Osteoblast (primary cell): ENCODE measurements at regions not wholly inside any gene's neighbourhood (a gene's known extent, or its start where the extent isn't known, plus 50 kb on each side); places are given as distances from the start of the nearest gene placed in this dataset. TPM values are rescaled to one million over a fixed set of nuclear protein-coding genes. Genes with fewer than 3 reads are reported as not detected.

ENCODE experiments used
- DNase-seq: peaks from one replicate; pipeline ENCODE4 v3.0.0; 2011; ENCODE audit warnings: low spot score, mixed read lengths; ENCODE audit not compliant: insufficient read length; ENCODE audit errors: missing footprints
- H2AFZ ChIP-seq: 2 replicates; pipeline ENCODE4 v1.6.0; 2011; ENCODE audit warnings: mild to moderate bottlenecking, low read length
- H3K27ac ChIP-seq: 2 replicates; pipeline ENCODE4 v1.5.1; 2011; ENCODE audit warnings: mild to moderate bottlenecking, low read depth, low read length, moderate library complexity
- H3K27me3 ChIP-seq: 2 replicates; pipeline ENCODE4 v1.6.0; 2012; ENCODE audit warnings: mild to moderate bottlenecking, control low read depth, inconsistent platforms, low read length, moderate library complexity; ENCODE audit not compliant: insufficient read depth
- H3K36me3 ChIP-seq: 2 replicates; pipeline ENCODE4 v1.5.1; 2011; ENCODE audit warnings: mild to moderate bottlenecking, low read length, control low read depth, moderate library complexity; ENCODE audit not compliant: insufficient read depth
- H3K4me1 ChIP-seq: 2 replicates; pipeline ENCODE4 v1.5.1; 2011; ENCODE audit warnings: mild to moderate bottlenecking, low read length, control low read depth, moderate library complexity; ENCODE audit not compliant: insufficient read depth
- H3K4me2 ChIP-seq: 2 replicates; pipeline ENCODE4 v1.6.0; 2011; ENCODE audit warnings: mild to moderate bottlenecking, low read length; ENCODE audit not compliant: insufficient read depth
- H3K4me3 ChIP-seq: fragments of 200-600 bp; sonication (generic); 3 replicates; pipeline ENCODE4 v1.5.1; 2012; ENCODE audit warnings: mild to moderate bottlenecking, low read length, inconsistent platforms; ENCODE audit not compliant: insufficient read depth
- H3K79me2 ChIP-seq: 2 replicates; pipeline ENCODE4 v1.6.0; 2012; ENCODE audit warnings: mild to moderate bottlenecking, low read length, control low read depth, inconsistent platforms; ENCODE audit not compliant: insufficient read depth
- H3K9me3 ChIP-seq: 2 replicates; pipeline ENCODE4 v1.5.1; 2011; ENCODE audit warnings: low read depth, low read length, control low read depth
- H4K20me1 ChIP-seq: 2 replicates; pipeline ENCODE4 v1.6.0; 2012; ENCODE audit warnings: mild to moderate bottlenecking, low read length, control low read depth; ENCODE audit not compliant: insufficient read depth
- small RNA-seq: library from RNA; depleted of rRNA; stranded (forward); fragments of <200 nt; gene quantifications from one replicate; pipeline ENCODE3, GENCODE V24; 2012
- TF ChIP-seq, protein P1 (sequence below): IDR thresholded peaks from 2 replicates; pipeline ENCODE4 v1.5.1; 2011; ENCODE audit warnings: mild to moderate bottlenecking, low read depth, low read length, moderate library complexity; ENCODE audit errors: extremely low read depth

DNA sequence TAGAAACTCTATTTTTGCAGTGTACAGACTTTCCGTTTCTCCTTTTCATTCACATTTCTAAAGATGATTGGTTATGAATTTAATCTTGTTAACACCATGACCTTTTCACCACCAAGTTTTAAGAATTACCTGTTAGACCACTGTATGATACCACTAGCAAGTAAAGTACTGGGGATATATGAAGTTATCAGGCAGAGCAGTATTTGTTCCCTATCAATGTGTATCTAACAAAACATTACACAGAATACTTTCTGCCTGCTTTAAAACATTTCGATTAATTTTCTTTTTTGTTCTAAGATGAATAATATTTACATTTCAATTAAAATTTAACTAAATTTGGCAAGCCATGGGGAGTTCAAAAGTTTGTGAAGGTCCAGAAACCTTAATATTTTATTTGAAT, 49.9 kb upstream of the AHR start:
- Histone ChIP-seq H4K20me1 (no peaks in the 10 kb centered on the region), H3K27ac (no peak overlapping the region), H2AFZ (no peak overlapping the region), H3K4me2 (no peak overlapping the region), H3K36me3 (no peaks in the 10 kb centered on the region), H3K9me3 (no peaks in the 10 kb centered on the region), H3K79me2 (no peaks in the 10 kb centered on the region), H3K27me3 (no peaks in the 10 kb centered on the region), H3K4me3 (no peak overlapping the region), H3K4me1 (no peaks in the 10 kb centered on the region)
- DNase-seq, result no peak
- TF ChIP-seq, protein P1, sequence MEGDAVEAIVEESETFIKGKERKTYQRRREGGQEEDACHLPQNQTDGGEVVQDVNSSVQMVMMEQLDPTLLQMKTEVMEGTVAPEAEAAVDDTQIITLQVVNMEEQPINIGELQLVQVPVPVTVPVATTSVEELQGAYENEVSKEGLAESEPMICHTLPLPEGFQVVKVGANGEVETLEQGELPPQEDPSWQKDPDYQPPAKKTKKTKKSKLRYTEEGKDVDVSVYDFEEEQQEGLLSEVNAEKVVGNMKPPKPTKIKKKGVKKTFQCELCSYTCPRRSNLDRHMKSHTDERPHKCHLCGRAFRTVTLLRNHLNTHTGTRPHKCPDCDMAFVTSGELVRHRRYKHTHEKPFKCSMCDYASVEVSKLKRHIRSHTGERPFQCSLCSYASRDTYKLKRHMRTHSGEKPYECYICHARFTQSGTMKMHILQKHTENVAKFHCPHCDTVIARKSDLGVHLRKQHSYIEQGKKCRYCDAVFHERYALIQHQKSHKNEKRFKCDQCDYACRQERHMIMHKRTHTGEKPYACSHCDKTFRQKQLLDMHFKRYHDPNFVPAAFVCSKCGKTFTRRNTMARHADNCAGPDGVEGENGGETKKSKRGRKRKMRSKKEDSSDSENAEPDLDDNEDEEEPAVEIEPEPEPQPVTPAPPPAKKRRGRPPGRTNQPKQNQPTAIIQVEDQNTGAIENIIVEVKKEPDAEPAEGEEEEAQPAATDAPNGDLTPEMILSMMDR, result no peak

Small RNAs in the stretch of these regions (small RNA-seq; reads per million reads assigned to genes)
- gene RF00017, result not detected
